ENCODE measurements at regions not wholly inside any gene's neighbourhood (a gene's known extent, or its start where the extent isn't known, plus 50 kb on each side); places are given as distances from the start of the nearest gene placed in this dataset.

DNA sequence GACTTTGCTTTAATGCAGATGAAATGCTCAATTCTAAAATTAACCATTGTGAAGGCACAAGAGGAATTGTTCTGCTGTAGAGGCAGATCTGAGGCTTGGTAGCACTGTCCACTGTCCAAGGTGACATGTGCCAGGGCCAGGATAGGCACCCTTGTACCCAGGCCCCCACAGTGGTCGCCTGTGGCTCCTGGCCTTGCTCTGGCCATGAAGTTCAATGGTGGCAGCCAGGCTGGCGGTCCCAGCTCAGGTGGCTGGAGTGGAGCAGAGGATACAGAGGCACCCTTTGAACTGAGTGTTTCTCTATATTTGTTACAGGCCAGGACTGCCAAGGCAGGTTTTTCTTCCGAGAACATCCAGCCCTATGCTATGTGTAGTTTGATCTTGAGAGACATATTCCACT lies 102.6 kb downstream of the PTGS2 start:
- TF ChIP-seq, protein P1, sequence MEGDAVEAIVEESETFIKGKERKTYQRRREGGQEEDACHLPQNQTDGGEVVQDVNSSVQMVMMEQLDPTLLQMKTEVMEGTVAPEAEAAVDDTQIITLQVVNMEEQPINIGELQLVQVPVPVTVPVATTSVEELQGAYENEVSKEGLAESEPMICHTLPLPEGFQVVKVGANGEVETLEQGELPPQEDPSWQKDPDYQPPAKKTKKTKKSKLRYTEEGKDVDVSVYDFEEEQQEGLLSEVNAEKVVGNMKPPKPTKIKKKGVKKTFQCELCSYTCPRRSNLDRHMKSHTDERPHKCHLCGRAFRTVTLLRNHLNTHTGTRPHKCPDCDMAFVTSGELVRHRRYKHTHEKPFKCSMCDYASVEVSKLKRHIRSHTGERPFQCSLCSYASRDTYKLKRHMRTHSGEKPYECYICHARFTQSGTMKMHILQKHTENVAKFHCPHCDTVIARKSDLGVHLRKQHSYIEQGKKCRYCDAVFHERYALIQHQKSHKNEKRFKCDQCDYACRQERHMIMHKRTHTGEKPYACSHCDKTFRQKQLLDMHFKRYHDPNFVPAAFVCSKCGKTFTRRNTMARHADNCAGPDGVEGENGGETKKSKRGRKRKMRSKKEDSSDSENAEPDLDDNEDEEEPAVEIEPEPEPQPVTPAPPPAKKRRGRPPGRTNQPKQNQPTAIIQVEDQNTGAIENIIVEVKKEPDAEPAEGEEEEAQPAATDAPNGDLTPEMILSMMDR (IDR thresholded peaks at IDR 0.05; ENCODE audit: unreplicated experiment) = no peak
- Mint-ChIP-seq H3K9me3 (peaks cover 7% of the 10 kb centered on the region), H3K4me1 (peaks cover 11% of the 10 kb centered on the region), H3K27ac (no peak overlapping the region), H3K36me3 (no peaks in the 10 kb centered on the region), H3K4me3 (no peak overlapping the region), H3K27me3 (ENCODE audit: low read depth) (no peaks in the 10 kb centered on the region)
- DNase-seq (ENCODE audit: low spot score in 2 of 2, unreplicated experiment in 2 of 2) = no peak

DNA sequence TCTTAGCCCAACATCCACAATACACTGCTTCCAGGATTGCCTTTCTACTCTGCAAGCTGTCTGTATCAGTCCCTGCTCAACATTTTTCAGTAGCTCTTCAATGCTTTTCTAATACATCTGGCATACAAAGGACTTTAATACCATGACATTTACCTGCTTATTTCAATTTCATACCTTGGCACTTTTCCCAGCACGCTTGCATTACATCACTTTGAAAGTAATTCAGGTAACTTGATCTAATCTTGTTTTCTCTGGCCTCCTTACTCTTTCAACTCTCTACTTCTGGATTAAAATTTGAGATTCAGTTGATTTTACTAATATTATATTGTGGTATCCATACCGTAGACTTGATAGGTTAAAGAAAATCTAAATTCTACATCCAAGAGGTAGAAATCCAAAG lies 103.0 kb downstream of the PTGS2 start:
- H3K9me3 Mint-ChIP-seq = peaks cover 4% of the 10 kb centered on the region
- H3K27me3 Mint-ChIP-seq (ENCODE audit: low read depth) = no peaks in the 10 kb centered on the region
- H3K36me3 Mint-ChIP-seq = no peaks in the 10 kb centered on the region
- TF ChIP-seq, protein P1 (IDR thresholded peaks at IDR 0.05; ENCODE audit: unreplicated experiment) = no peak
- no peak for DNase-seq (ENCODE audit: low spot score in 2 of 2, unreplicated experiment in 2 of 2)
- peak overlapping the region; percentile 18 for H3K27ac Mint-ChIP-seq
- peaks cover 11% of the 10 kb centered on the region for H3K4me1 Mint-ChIP-seq
- H3K4me3 Mint-ChIP-seq = no peak overlapping the region

DNA sequence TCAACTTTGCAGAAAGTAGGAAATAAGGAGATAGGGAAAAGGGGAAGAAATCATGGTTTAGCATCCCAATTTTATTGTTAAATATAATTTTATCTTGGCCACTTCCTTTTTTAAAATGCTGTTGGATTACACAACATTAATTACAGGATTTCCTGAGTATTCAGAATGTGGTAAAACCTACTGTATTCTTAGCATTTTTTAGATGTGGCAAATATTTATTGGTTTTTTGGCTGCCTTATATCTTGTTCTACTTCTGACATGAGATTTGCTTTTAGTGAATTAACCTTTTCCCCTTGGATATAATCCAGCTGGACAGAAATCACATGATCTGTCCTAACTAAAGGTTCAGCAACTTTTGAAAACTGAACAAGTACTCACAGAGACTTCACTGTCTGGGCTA lies 104.9 kb downstream of the PTGS2 start:
- H3K4me3 Mint-ChIP-seq = no peak overlapping the region
- no peaks in the 10 kb centered on the region for H3K36me3 Mint-ChIP-seq
- H3K27ac Mint-ChIP-seq = no peak overlapping the region
- no peaks in the 10 kb centered on the region for H3K9me3 Mint-ChIP-seq
- no peaks in the 10 kb centered on the region for H3K27me3 Mint-ChIP-seq (ENCODE audit: low read depth)
- peaks cover 11% of the 10 kb centered on the region for H3K4me1 Mint-ChIP-seq
- TF ChIP-seq, protein P1 (IDR thresholded peaks at IDR 0.05; ENCODE audit: unreplicated experiment) = no peak
- no peak for DNase-seq (ENCODE audit: low spot score in 2 of 2, unreplicated experiment in 2 of 2)

DNA sequence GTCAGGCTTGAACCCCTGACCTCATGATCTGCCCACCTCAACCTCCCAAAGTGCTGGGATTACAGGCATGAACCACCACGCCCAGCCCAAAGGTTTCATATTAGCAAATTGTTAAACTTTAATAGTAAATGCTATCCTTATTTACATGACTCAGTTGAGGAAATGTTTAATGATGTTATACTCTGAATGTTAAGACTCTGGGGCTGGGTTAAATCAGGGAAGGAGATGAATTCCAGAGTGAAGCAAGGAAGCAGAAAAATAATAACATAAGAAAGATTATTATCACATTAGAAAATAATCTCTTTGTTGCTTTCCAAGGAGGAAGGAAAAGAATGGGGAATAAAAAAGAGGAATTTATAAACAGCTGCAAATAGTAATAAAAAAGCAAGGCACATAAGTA lies 105.3 kb downstream of the PTGS2 start:
- Mint-ChIP-seq H3K4me1 (peaks cover 11% of the 10 kb centered on the region), H3K36me3 (no peaks in the 10 kb centered on the region), H3K27ac (no peak overlapping the region), H3K9me3 (no peaks in the 10 kb centered on the region), H3K4me3 (no peak overlapping the region), H3K27me3 (ENCODE audit: low read depth) (no peaks in the 10 kb centered on the region)
- TF ChIP-seq, protein P1 (IDR thresholded peaks at IDR 0.05; ENCODE audit: unreplicated experiment) = no peak
- DNase-seq (ENCODE audit: low spot score in 2 of 2, unreplicated experiment in 2 of 2) = no peak

DNA sequence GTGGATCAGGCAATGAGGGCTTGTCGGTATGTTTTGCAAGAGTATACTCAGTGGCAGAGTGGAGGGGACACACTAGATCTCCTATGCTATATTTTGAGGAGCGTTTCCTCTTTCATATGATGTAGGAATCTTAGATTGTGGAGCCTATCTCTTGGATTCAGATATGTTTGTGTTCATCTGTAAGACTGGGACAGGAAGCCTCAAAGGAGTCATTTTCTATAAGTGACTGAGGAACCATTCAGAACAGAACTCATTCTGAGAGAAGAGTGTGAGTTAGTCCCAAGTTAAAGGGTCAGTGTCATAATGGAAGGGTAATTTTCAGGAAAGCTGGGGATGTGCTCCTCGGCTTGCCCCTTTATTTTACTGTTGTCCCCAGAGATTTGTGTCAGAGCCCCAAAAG lies 107.7 kb downstream of the PTGS2 start:
- H3K27ac Mint-ChIP-seq = no peak overlapping the region
- no peak for DNase-seq (ENCODE audit: low spot score in 2 of 2, unreplicated experiment in 2 of 2)
- TF ChIP-seq, protein P1 (IDR thresholded peaks at IDR 0.05; ENCODE audit: unreplicated experiment) = no peak
- H3K9me3 Mint-ChIP-seq = no peaks in the 10 kb centered on the region
- H3K27me3 Mint-ChIP-seq (ENCODE audit: low read depth) = no peaks in the 10 kb centered on the region
- no peaks in the 10 kb centered on the region for H3K36me3 Mint-ChIP-seq
- no peak overlapping the region for H3K4me3 Mint-ChIP-seq
- H3K4me1 Mint-ChIP-seq = peaks cover 11% of the 10 kb centered on the region

DNA sequence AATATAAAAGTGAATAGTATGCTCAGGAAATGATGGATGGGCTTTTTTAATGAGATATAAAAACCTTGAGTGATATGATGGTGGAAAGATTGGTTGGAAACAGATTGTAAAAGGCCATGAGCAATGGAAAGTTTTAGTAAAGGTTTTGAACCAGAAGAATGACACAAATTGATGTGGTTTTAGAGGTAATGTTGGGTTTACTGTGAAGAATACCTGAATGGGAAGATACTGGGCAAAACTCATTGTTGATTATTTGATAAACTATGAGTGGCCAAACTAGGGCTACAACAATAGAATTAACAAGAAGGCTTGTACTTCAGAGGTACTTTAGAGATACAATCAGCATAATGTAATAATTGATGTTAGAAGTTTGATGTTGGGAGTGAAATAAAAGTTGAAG lies 108.5 kb downstream of the PTGS2 start:
- H3K27me3 Mint-ChIP-seq (ENCODE audit: low read depth) = no peaks in the 10 kb centered on the region
- no peaks in the 10 kb centered on the region for H3K36me3 Mint-ChIP-seq
- no peak overlapping the region for H3K4me3 Mint-ChIP-seq
- peaks cover 6% of the 10 kb centered on the region for H3K4me1 Mint-ChIP-seq
- no peak for DNase-seq (ENCODE audit: low spot score in 2 of 2, unreplicated experiment in 2 of 2)
- no peak overlapping the region for H3K27ac Mint-ChIP-seq
- H3K9me3 Mint-ChIP-seq = no peaks in the 10 kb centered on the region
- TF ChIP-seq, protein P1 (IDR thresholded peaks at IDR 0.05; ENCODE audit: unreplicated experiment) = no peak
